GM20000 (cell line): ENCODE measurements at regions not wholly inside any gene's neighbourhood (a gene's known extent, or its start where the extent isn't known, plus 50 kb on each side); places are given as distances from the start of the nearest gene placed in this dataset.

ENCODE experiments used
- DNase-seq: peaks from one replicate; pipeline ENCODE4 v3.0.0; 2012; ENCODE audit warnings: low spot score
- TF ChIP-seq, protein P1 (sequence below): IDR thresholded peaks from 2 replicates; pipeline ENCODE4 v1.5.1; 2012; ENCODE audit warnings: mild to moderate bottlenecking, control low read depth; ENCODE audit errors: extremely low read depth, missing control alignments

DNA sequence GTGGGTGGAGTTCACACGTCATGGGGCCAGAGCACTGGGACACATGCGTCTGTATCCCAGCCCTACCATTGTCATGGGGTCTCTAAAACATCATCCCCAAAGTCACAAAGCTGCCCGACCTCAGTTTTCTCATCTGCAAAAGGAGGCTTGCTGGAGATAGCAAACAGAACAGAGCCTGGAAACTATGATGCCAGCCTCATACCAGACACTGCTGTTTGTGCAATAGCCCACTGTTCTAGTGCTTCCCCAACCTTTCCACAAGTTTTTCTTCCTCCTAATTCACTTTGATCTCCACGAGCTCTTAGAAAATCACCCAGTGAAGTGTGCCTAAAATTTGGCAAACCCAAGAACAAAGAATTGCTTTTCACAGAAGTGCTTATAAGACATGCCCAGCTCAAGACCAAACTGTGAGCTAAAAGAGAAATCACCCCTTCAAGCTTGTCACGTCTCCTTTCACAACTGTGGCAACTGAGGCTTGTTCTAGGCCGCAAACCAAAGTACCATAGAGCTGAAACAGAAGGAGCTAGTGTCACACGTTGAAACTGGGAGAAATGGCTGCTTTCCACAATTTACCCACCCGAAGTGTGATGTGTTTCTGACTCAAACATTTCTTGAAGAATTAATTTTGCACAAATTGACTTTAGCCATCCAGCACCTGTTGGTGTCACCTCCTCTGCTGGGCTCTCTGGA lies 162.7 kb upstream of the ID2 start:
- no peak for DNase-seq
- TF ChIP-seq, protein P1, sequence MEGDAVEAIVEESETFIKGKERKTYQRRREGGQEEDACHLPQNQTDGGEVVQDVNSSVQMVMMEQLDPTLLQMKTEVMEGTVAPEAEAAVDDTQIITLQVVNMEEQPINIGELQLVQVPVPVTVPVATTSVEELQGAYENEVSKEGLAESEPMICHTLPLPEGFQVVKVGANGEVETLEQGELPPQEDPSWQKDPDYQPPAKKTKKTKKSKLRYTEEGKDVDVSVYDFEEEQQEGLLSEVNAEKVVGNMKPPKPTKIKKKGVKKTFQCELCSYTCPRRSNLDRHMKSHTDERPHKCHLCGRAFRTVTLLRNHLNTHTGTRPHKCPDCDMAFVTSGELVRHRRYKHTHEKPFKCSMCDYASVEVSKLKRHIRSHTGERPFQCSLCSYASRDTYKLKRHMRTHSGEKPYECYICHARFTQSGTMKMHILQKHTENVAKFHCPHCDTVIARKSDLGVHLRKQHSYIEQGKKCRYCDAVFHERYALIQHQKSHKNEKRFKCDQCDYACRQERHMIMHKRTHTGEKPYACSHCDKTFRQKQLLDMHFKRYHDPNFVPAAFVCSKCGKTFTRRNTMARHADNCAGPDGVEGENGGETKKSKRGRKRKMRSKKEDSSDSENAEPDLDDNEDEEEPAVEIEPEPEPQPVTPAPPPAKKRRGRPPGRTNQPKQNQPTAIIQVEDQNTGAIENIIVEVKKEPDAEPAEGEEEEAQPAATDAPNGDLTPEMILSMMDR = no peak

DNA sequence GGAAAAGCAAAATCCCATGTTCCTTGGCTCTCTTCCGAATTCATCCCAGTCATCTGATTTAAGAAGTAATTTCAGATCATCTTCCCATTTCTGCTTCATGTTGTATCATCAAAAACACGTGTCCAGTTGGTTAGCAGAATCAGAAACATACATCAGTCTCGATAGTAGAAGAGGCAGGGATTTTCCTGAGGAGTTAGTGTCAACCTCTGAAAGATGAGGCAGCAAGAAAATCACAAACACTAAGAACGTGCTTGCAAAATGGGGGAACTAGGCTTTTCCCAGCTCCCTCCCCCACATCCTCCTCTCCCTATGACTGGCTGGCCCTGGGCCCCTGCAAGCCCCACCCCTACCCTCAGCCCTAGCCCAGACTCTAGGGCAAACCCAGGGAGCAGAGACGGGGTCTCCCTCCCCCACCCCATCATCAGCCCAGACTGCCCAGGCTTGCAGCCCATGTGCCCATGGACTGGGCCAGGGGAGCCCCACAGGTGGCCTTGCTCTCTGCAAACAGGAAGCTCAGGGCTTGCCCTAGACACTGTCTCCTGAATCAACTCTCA lies 161.0 kb upstream of the ID2 start:
- no peak for DNase-seq
- TF ChIP-seq, protein P1 = no peak

DNA sequence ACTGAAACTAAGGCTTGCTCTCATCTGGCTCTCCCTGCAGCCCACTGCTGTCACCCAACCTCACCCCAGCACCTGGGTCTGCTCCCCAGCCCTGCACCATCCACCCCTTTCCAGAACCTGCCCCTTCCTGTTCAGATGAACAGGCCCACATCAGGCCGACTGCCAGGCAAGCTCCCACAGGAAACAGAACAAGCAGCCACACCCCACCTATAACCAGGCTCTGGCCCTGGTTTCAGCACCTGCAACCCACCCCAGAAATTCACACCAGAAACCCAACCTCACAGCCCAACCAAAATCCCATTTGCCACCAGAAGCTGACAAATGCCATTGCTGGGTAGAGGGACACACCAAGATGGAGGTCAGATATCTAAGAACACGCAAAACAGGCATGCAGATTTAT lies 159.2 kb upstream of the ID2 start:
- TF ChIP-seq, protein P1 = no peak
- no peak for DNase-seq

GRCh38 chr2:8524388-8524787 lies 157.5 kb upstream of the ID2 start:
- TF ChIP-seq, protein P1 = no peak
- no peak for DNase-seq

- TF ChIP-seq, protein P1 = no peak
- DNase-seq = no peak
Measured at GRCh38 chr2:8524823-8525222, 157.0 kb upstream of the ID2 start.

- DNase-seq = no peak
- TF ChIP-seq, protein P1 = no peak
Measured at GRCh38 chr2:8525236-8525581, 156.6 kb upstream of the ID2 start.

GRCh38 chr2:8525582-8526402 lies 156.1 kb upstream of the ID2 start:
- TF ChIP-seq, protein P1 = peak; percentile 27
- DNase-seq = peak; percentile 82
